CD4-positive, alpha-beta T cell (primary cell): ENCODE measurements at regions not wholly inside any gene's neighbourhood (a gene's known extent, or its start where the extent isn't known, plus 50 kb on each side); places are given as distances from the start of the nearest gene placed in this dataset.

Experiments
- ATAC-seq: fragments of 200-7000 bp; cut with Tn5 transposase; one replicate; pipeline ENCODE4 v1.10.0; 2022; ENCODE audit warnings: mild to moderate bottlenecking; ENCODE audit not compliant: poor library complexity
- CTCF ChIA-PET: fragments of 350-600 bp; sonication (Branson Sonifier 250); formaldehyde crosslinking; loops from one replicate; lab custom pipeline; 2021; ENCODE audit warnings: antibody characterized with exemption, inconsistent platforms; lab: Charles Lee
- POLR2A ChIA-PET: fragments of 350-600 bp; sonication (Branson Sonifier 250); formaldehyde crosslinking; loops from one replicate; lab custom pipeline; 2021; ENCODE audit warnings: antibody characterized with exemption, inconsistent platforms; lab: Charles Lee
- DNase-seq, 14 experiments: peaks; one replicate each; pipeline ENCODE4 v3.0.0-alpha.2; 2013 to 2020; ENCODE audit warnings: mixed read lengths in 2 of 14
- H3K27ac ChIP-seq, 2 donors: one replicate each; pipeline versions ENCODE4 v1.5.1 to v1.7.0; 2013; ENCODE audit warnings: low read length in 2 of 2, low read depth in 1 of 2, mild to moderate bottlenecking in 1 of 2
- H3K27me3 ChIP-seq, 2 experiments: 1 replicate in 1 of 2; 2 replicates in 1 of 2; pipeline versions ENCODE4 v1.6.1 to v1.7.0; 2013; ENCODE audit warnings: low read length in 2 of 2, control low read depth in 1 of 2, mild to moderate bottlenecking in 1 of 2, moderate library complexity in 1 of 2; ENCODE audit not compliant: insufficient read depth in 2 of 2, control insufficient read depth in 1 of 2
- H3K36me3 ChIP-seq: one replicate; pipeline ENCODE4 v1.6.1; 2013; ENCODE audit warnings: low read length, control low read depth; ENCODE audit not compliant: insufficient read depth
- H3K4me1 ChIP-seq: one replicate; pipeline ENCODE4 v1.6.1; 2013; ENCODE audit warnings: low read length, control low read depth; ENCODE audit not compliant: insufficient read depth
- H3K4me3 ChIP-seq: one replicate; pipeline ENCODE4 v1.5.1; 2013; ENCODE audit warnings: mild to moderate bottlenecking, low read length, moderate library complexity
- H3K9me3 ChIP-seq, 2 experiments: 1 replicate in 1 of 2; 2 replicates in 1 of 2; pipeline versions ENCODE4 v1.6.1 to v1.7.0; 2013; ENCODE audit warnings: low read length in 2 of 2, mild to moderate bottlenecking in 2 of 2, control low read depth in 1 of 2, moderate library complexity in 1 of 2; ENCODE audit not compliant: control insufficient read depth in 1 of 2, insufficient read depth in 1 of 2
- H3K27ac Mint-ChIP-seq: one replicate; pipeline ENCODE4 v1.8.0; 2020; ENCODE audit warnings: mixed read lengths
- H3K27me3 Mint-ChIP-seq: one replicate; pipeline ENCODE4 v1.8.0; 2021; ENCODE audit warnings: mixed read lengths
- H3K36me3 Mint-ChIP-seq: one replicate; pipeline ENCODE4 v1.8.0; 2021; ENCODE audit warnings: low read depth, mixed read lengths
- H3K4me1 Mint-ChIP-seq: one replicate; pipeline ENCODE4 v1.8.0; 2021; ENCODE audit warnings: low read depth, mixed read lengths
- H3K4me3 Mint-ChIP-seq: one replicate; pipeline ENCODE4 v1.8.0; 2020; ENCODE audit warnings: mild to moderate bottlenecking, mixed read lengths
- H3K9me3 Mint-ChIP-seq: one replicate; pipeline ENCODE4 v1.8.0; 2020; ENCODE audit warnings: mixed read lengths
- CTCF ChIP-seq: fragments of 200-600 bp; IDR thresholded peaks from one replicate; pipeline ENCODE4 v1.8.0; 2022; ENCODE audit warnings: antibody characterized with exemption, mild to moderate bottlenecking
- intact Hi-C, 2 experiments: fragments of 100-400 bp; cut with DNase I in 1 of 2; cut with micrococcal nuclease in 1 of 2; formaldehyde crosslinking; loops; one replicate each; pipeline versions ENCODE4 v1.15.1 to v1.9.0; 2023 to 2025; cut with DNase I, micrococcal nuclease

- ChIA-PET POLR2A (no interaction called here), CTCF (no interaction called here)
- H3K27ac Mint-ChIP-seq = no peak overlapping the region
- H3K9me3 Mint-ChIP-seq = peaks cover 10% of the 10 kb centered on the region
- intact Hi-C loops = no loop called here
- Histone ChIP-seq H3K27me3 (peaks cover 4 to 8% of the 10 kb centered on the region in 2 experiments), H3K4me1 (no peaks in the 10 kb centered on the region), H3K36me3 (no peaks in the 10 kb centered on the region), H3K27ac (no peak overlapping the region), H3K9me3 (no peaks in the 10 kb centered on the region), H3K4me3 (no peak overlapping the region)
- TF ChIP-seq CTCF = no peak
- DNase-seq = no peak
- peaks cover 35% of the 10 kb centered on the region for H3K27me3 Mint-ChIP-seq
- H3K4me1 Mint-ChIP-seq = no peaks in the 10 kb centered on the region
- H3K4me3 Mint-ChIP-seq = no peak overlapping the region
- ATAC-seq = no peak
- H3K36me3 Mint-ChIP-seq = no peaks in the 10 kb centered on the region
Observed at GRCh38 chr20:57891014-57891413, 181.2 kb upstream of the PMEPA1 start.

DNA sequence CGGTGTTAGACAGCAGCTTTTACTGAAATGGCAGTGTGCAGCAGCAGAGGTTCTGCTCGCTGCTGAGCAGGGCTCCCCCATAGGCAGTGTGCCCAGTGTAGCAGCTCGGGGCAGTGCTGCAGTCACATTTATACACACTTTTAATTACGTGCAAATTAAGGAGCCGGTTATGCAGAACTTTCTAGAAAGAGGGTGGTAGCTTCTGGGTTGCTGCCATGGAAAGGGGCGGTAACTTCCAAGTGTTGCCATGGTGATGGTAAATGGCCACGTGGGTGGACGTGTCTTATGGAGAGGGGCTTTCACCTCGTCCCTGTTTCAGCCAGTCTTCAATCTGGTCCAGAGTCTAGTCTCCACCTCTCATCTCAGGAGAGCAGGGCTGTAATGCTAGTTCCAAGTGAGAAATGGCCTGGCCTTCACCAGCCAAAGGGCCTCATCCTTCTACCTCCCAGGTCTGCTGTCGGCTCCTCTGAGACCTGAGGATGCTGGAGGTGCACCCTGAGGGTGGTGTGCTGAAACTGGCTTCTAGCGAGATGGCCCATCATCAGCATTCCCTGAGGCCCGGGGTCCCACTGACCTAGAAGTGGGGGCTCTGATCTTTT lies 180.5 kb upstream of the PMEPA1 start:
- intact Hi-C loops = no loop called here
- Mint-ChIP-seq H3K36me3 (no peaks in the 10 kb centered on the region), H3K9me3 (peaks cover 10% of the 10 kb centered on the region), H3K27me3 (peaks cover 35% of the 10 kb centered on the region), H3K4me3 (no peak overlapping the region), H3K27ac (no peak overlapping the region), H3K4me1 (no peaks in the 10 kb centered on the region)
- DNase-seq = no peak
- Histone ChIP-seq H3K4me1 (no peaks in the 10 kb centered on the region), H3K27ac (no peak overlapping the region), H3K36me3 (no peaks in the 10 kb centered on the region), H3K9me3 (no peaks in the 10 kb centered on the region), H3K4me3 (no peak overlapping the region), H3K27me3 (peaks cover 4 to 8% of the 10 kb centered on the region in 2 experiments)
- POLR2A ChIA-PET = no interaction called here
- no peak for TF ChIP-seq CTCF
- CTCF ChIA-PET = no interaction called here
- ATAC-seq = no peak

DNA sequence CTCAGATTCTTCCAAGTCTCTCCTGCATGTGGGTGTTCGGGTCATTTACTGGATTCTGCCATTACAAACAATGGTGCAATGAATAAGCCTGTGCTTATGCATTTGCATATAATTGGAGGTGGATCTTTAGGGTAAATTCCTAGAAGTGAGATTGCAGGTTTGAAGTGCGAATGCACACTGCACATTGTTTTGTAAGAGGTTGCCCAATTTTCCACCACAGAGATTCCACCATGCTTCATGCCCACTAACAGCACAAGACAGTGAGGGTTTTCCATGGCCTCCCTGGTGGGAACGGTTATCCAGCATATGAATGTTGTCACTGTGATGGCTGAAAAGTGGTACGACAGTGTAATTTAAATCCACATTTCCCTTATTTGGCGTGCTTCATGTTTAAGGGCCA lies 178.8 kb upstream of the PMEPA1 start:
- Histone ChIP-seq H3K36me3 (no peaks in the 10 kb centered on the region), H3K4me1 (no peaks in the 10 kb centered on the region), H3K4me3 (no peak overlapping the region), H3K27ac (no peak overlapping the region), H3K9me3 (no peaks in the 10 kb centered on the region), H3K27me3 (peaks cover 2 to 8% of the 10 kb centered on the region in 2 experiments)
- ATAC-seq = no peak
- H3K27ac Mint-ChIP-seq = no peak overlapping the region
- no peak for TF ChIP-seq CTCF
- CTCF ChIA-PET = no interaction called here
- H3K9me3 Mint-ChIP-seq = peaks cover 10% of the 10 kb centered on the region
- POLR2A ChIA-PET = no interaction called here
- H3K36me3 Mint-ChIP-seq = no peaks in the 10 kb centered on the region
- H3K27me3 Mint-ChIP-seq = peaks cover 30% of the 10 kb centered on the region
- DNase-seq = no peak
- H3K4me1 Mint-ChIP-seq = no peaks in the 10 kb centered on the region
- intact Hi-C loops = no loop called here
- H3K4me3 Mint-ChIP-seq = no peak overlapping the region
